Progenitor cell of endocrine pancreas (in vitro differentiated cells): ENCODE measurements at regions not wholly inside any gene's neighbourhood (a gene's known extent, or its start where the extent isn't known, plus 50 kb on each side); places are given as distances from the start of the nearest gene placed in this dataset.
"Not testable (repeated sequence)": the region's sequence is repeated elsewhere in the genome, so short reads cannot be mapped to it uniquely, and the experiment has no call there.

Source experiments
- DNase-seq: peaks from one replicate; pipeline ENCODE4 v3.0.0; 2021; ENCODE audit warnings: low spot score; ENCODE audit not compliant: unreplicated experiment
- H3K27ac Mint-ChIP-seq: 2 replicates; pipeline ENCODE4 v1.8.0; 2021; ENCODE audit warnings: mild to moderate bottlenecking, moderate library complexity, mixed read lengths
- H3K27me3 Mint-ChIP-seq: 2 replicates; pipeline ENCODE4 v1.8.0; 2021; ENCODE audit warnings: mixed read lengths
- H3K36me3 Mint-ChIP-seq: 2 replicates; pipeline ENCODE4 v1.8.0; 2022; ENCODE audit warnings: mixed read lengths; ENCODE audit not compliant: insufficient read depth
- H3K4me1 Mint-ChIP-seq: 2 replicates; pipeline ENCODE4 v1.8.0; 2021; ENCODE audit warnings: low read depth, mixed read lengths
- H3K4me3 Mint-ChIP-seq: 2 replicates; pipeline ENCODE4 v1.8.0; 2021; ENCODE audit warnings: low read depth, mild to moderate bottlenecking, moderate library complexity, mixed read lengths
- H3K9me3 Mint-ChIP-seq: 2 replicates; pipeline ENCODE4 v1.8.0; 2021; ENCODE audit warnings: low read depth, mixed read lengths
- CTCF ChIP-seq: fragments of 200-600 bp; sonication (generic); IDR thresholded peaks from one replicate; pipeline ENCODE4 v1.5.0; 2021; ENCODE audit warnings: antibody characterized with exemption, mild to moderate bottlenecking; ENCODE audit not compliant: unreplicated experiment

- H3K4me3 Mint-ChIP-seq: no peak overlapping the region
- no peak overlapping the region for H3K27ac Mint-ChIP-seq
- peaks cover 74% of the 10 kb centered on the region for H3K9me3 Mint-ChIP-seq
- no peaks in the 10 kb centered on the region for H3K4me1 Mint-ChIP-seq
- no peak for TF ChIP-seq CTCF
- no peak for DNase-seq
- no peaks in the 10 kb centered on the region for H3K36me3 Mint-ChIP-seq
- H3K27me3 Mint-ChIP-seq: no peaks in the 10 kb centered on the region
Observed at GRCh38 chr1:143604887-143605286, 366.9 kb downstream of the FAM72C start.

- H3K4me1 Mint-ChIP-seq: no peaks in the 10 kb centered on the region
- DNase-seq: no peak
- H3K27me3 Mint-ChIP-seq: no peaks in the 10 kb centered on the region
Observed at GRCh38 chr1:143584508-143584907, 387.3 kb downstream of the FAM72C start.

GRCh38 chr1:143574891-143575520 is 396.8 kb downstream of the FAM72C start:
- H3K36me3 Mint-ChIP-seq: peaks cover 3% of the 10 kb centered on the region
- H3K27ac Mint-ChIP-seq: no peak overlapping the region
- DNase-seq: no peak
- no peaks in the 10 kb centered on the region for H3K27me3 Mint-ChIP-seq
- no peak overlapping the region for H3K4me3 Mint-ChIP-seq
- H3K9me3 Mint-ChIP-seq: peaks cover 69% of the 10 kb centered on the region
- no peaks in the 10 kb centered on the region for H3K4me1 Mint-ChIP-seq
- no peak for TF ChIP-seq CTCF

More at GRCh38 chr1:143584508-143584907, 387.3 kb downstream of the FAM72C start:
- Mint-ChIP-seq H3K27ac (no peak overlapping the region), H3K9me3 (peaks cover 59% of the 10 kb centered on the region), H3K4me3 (no peak overlapping the region), H3K36me3 (peaks cover 2% of the 10 kb centered on the region)
- no peak for TF ChIP-seq CTCF

- not testable (repeated sequence) for H3K4me1 Mint-ChIP-seq, H3K4me3 Mint-ChIP-seq, DNase-seq, H3K36me3 Mint-ChIP-seq, H3K27me3 Mint-ChIP-seq, H3K27ac Mint-ChIP-seq
- H3K9me3 Mint-ChIP-seq: peaks cover 64% of the 10 kb centered on the region
Observed at GRCh38 chr1:143572661-143573060, 399.1 kb downstream of the FAM72C start.

GRCh38 chr1:143563761-143564160 is 408.0 kb downstream of the FAM72C start:
- not testable (repeated sequence) for H3K36me3 Mint-ChIP-seq, H3K27me3 Mint-ChIP-seq, H3K4me3 Mint-ChIP-seq, DNase-seq, H3K4me1 Mint-ChIP-seq, H3K27ac Mint-ChIP-seq
- peaks cover 38% of the 10 kb centered on the region for H3K9me3 Mint-ChIP-seq

GRCh38 chr1:143553627-143554026 is 418.2 kb downstream of the FAM72C start:
- DNase-seq: no peak

GRCh38 chr1:143504703-143505102 is 467.1 kb downstream of the FAM72C start:
- not testable (repeated sequence) for DNase-seq, H3K4me1 Mint-ChIP-seq, H3K4me3 Mint-ChIP-seq, H3K27ac Mint-ChIP-seq
- peaks cover 21% of the 10 kb centered on the region for H3K27me3 Mint-ChIP-seq
- peaks cover 13% of the 10 kb centered on the region for H3K36me3 Mint-ChIP-seq
- H3K9me3 Mint-ChIP-seq: peaks cover 28% of the 10 kb centered on the region

More at GRCh38 chr1:143553627-143554026, 418.2 kb downstream of the FAM72C start:
- Mint-ChIP-seq H3K36me3 (no peaks in the 10 kb centered on the region), H3K4me3 (no peak overlapping the region), H3K27me3 (no peaks in the 10 kb centered on the region), H3K27ac (no peak overlapping the region), H3K4me1 (no peaks in the 10 kb centered on the region), H3K9me3 (peaks cover 56% of the 10 kb centered on the region)
- no peak for TF ChIP-seq CTCF

- H3K27me3 Mint-ChIP-seq: peaks cover 21% of the 10 kb centered on the region
- DNase-seq: not testable (repeated sequence)
Observed at GRCh38 chr1:143504080-143504479, 467.7 kb downstream of the FAM72C start.

GRCh38 chr1:143503048-143503447 is 468.7 kb downstream of the FAM72C start:
- H3K4me1 Mint-ChIP-seq, H3K4me3 Mint-ChIP-seq, DNase-seq: not testable (repeated sequence)
- Mint-ChIP-seq H3K27me3 (peaks cover 21% of the 10 kb centered on the region), H3K9me3 (peaks cover 28% of the 10 kb centered on the region), H3K27ac (peak overlapping the region; percentile 91), H3K36me3 (peaks cover 13% of the 10 kb centered on the region)

More at GRCh38 chr1:143504080-143504479, 467.7 kb downstream of the FAM72C start:
- H3K9me3 Mint-ChIP-seq: peaks cover 28% of the 10 kb centered on the region
- H3K4me1 Mint-ChIP-seq, H3K27ac Mint-ChIP-seq, H3K4me3 Mint-ChIP-seq: not testable (repeated sequence)
- peaks cover 13% of the 10 kb centered on the region for H3K36me3 Mint-ChIP-seq
